Progenitor cell of endocrine pancreas (in vitro differentiated cells): ENCODE measurements at regions not wholly inside any gene's neighbourhood (a gene's known extent, or its start where the extent isn't known, plus 50 kb on each side); places are given as distances from the start of the nearest gene placed in this dataset.

ENCODE experiments used
- DNase-seq: peaks from one replicate; pipeline ENCODE4 v3.0.0; 2021; ENCODE audit warnings: low spot score; ENCODE audit not compliant: unreplicated experiment
- H3K27ac Mint-ChIP-seq: 2 replicates; pipeline ENCODE4 v1.8.0; 2021; ENCODE audit warnings: mild to moderate bottlenecking, moderate library complexity, mixed read lengths
- H3K27me3 Mint-ChIP-seq: 2 replicates; pipeline ENCODE4 v1.8.0; 2021; ENCODE audit warnings: mixed read lengths
- H3K36me3 Mint-ChIP-seq: 2 replicates; pipeline ENCODE4 v1.8.0; 2022; ENCODE audit warnings: mixed read lengths; ENCODE audit not compliant: insufficient read depth
- H3K4me1 Mint-ChIP-seq: 2 replicates; pipeline ENCODE4 v1.8.0; 2021; ENCODE audit warnings: low read depth, mixed read lengths
- H3K4me3 Mint-ChIP-seq: 2 replicates; pipeline ENCODE4 v1.8.0; 2021; ENCODE audit warnings: low read depth, mild to moderate bottlenecking, moderate library complexity, mixed read lengths
- H3K9me3 Mint-ChIP-seq: 2 replicates; pipeline ENCODE4 v1.8.0; 2021; ENCODE audit warnings: low read depth, mixed read lengths
- TF ChIP-seq, protein P1 (sequence below): fragments of 200-600 bp; sonication (generic); IDR thresholded peaks from one replicate; pipeline ENCODE4 v1.5.0; 2021; ENCODE audit warnings: antibody characterized with exemption, mild to moderate bottlenecking; ENCODE audit not compliant: unreplicated experiment

DNA sequence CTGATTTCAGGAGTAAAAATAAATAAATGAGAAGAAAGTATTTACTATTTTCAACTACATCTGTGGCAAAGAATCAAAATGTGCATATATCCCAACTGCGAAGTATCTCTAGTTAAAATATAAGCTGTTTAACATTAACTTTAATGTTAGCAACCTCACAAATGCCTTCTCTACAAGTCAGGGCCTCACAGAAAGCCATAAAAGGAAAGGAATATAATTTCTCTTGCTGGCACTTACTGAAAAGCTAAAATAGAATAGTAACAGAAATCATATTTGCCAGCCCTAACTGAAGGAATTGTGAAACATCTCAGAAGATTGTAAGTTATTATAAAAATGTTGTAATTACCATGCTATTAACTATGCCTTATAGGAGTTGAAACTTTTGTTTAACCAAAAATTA, 65.1 kb upstream of the MBNL1 start:
- Mint-ChIP-seq H3K4me1 (peaks cover 21% of the 10 kb centered on the region), H3K4me3 (no peak overlapping the region), H3K36me3 (no peaks in the 10 kb centered on the region), H3K27ac (no peak overlapping the region), H3K9me3 (no peaks in the 10 kb centered on the region), H3K27me3 (no peaks in the 10 kb centered on the region)
- TF ChIP-seq, protein P1, sequence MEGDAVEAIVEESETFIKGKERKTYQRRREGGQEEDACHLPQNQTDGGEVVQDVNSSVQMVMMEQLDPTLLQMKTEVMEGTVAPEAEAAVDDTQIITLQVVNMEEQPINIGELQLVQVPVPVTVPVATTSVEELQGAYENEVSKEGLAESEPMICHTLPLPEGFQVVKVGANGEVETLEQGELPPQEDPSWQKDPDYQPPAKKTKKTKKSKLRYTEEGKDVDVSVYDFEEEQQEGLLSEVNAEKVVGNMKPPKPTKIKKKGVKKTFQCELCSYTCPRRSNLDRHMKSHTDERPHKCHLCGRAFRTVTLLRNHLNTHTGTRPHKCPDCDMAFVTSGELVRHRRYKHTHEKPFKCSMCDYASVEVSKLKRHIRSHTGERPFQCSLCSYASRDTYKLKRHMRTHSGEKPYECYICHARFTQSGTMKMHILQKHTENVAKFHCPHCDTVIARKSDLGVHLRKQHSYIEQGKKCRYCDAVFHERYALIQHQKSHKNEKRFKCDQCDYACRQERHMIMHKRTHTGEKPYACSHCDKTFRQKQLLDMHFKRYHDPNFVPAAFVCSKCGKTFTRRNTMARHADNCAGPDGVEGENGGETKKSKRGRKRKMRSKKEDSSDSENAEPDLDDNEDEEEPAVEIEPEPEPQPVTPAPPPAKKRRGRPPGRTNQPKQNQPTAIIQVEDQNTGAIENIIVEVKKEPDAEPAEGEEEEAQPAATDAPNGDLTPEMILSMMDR, result no peak
- DNase-seq, result no peak

- DNase-seq, result no peak
- no peaks in the 10 kb centered on the region for H3K9me3 Mint-ChIP-seq
- H3K4me3 Mint-ChIP-seq, result no peak overlapping the region
- TF ChIP-seq, protein P1, result no peak
- peaks cover 23% of the 10 kb centered on the region for H3K4me1 Mint-ChIP-seq
- no peaks in the 10 kb centered on the region for H3K27me3 Mint-ChIP-seq
- no peaks in the 10 kb centered on the region for H3K36me3 Mint-ChIP-seq
- no peak overlapping the region for H3K27ac Mint-ChIP-seq
These were observed 64.5 kb upstream of the MBNL1 start for GRCh38 chr3:152204218-152204617.

- TF ChIP-seq, protein P1, result no peak
- no peak for DNase-seq
- Mint-ChIP-seq H3K36me3 (no peaks in the 10 kb centered on the region), H3K27me3 (no peaks in the 10 kb centered on the region), H3K27ac (no peak overlapping the region), H3K4me3 (no peak overlapping the region), H3K9me3 (no peaks in the 10 kb centered on the region), H3K4me1 (peaks cover 18% of the 10 kb centered on the region)
These were observed 63.6 kb upstream of the MBNL1 start for GRCh38 chr3:152205097-152205593.

DNA sequence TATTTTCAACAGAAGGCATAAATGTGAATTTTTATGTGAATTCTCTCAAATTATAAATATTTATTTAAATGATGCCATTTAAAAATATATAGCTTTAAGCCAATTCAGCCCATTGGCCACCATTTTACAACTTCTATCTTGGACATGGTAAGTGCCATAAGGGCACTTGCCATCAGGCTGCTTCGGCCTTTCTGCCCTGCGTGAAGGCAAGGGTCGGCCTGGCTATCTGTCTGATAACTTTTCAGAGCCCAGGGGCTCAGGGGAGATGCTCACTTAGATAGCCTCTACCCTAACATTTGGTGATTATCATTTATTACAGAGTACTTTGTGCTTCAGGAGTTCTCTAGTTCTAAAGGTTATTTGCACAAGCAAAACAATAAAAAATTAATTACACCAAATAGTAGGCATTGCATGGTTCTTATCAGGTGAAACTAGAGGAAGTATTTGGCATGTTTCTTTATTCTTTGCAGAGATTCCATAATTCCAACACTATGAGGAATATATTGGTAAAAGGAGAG, 62.4 kb upstream of the MBNL1 start:
- no peaks in the 10 kb centered on the region for H3K9me3 Mint-ChIP-seq

GRCh38 chr3:152208439-152208838, 60.3 kb upstream of the MBNL1 start:
- H3K4me1 Mint-ChIP-seq, result peaks cover 9% of the 10 kb centered on the region
- TF ChIP-seq, protein P1, result no peak
- no peaks in the 10 kb centered on the region for H3K27me3 Mint-ChIP-seq
- no peak for DNase-seq
- no peak overlapping the region for H3K4me3 Mint-ChIP-seq
- no peaks in the 10 kb centered on the region for H3K9me3 Mint-ChIP-seq
- no peaks in the 10 kb centered on the region for H3K36me3 Mint-ChIP-seq
- H3K27ac Mint-ChIP-seq, result no peak overlapping the region

More for the DNA sequence above, 62.4 kb upstream of the MBNL1 start:
- Mint-ChIP-seq H3K27me3 (no peaks in the 10 kb centered on the region), H3K4me1 (peaks cover 12% of the 10 kb centered on the region), H3K36me3 (no peaks in the 10 kb centered on the region), H3K27ac (no peak overlapping the region), H3K4me3 (no peak overlapping the region)
- TF ChIP-seq, protein P1, result no peak
- no peak for DNase-seq
